Hematopoietic multipotent progenitor cell treated with erythropoietin and hydrocortisone succinate and interleukin-3 and kit ligand, for 4 days (in vitro differentiated cells): ENCODE measurements at regions not wholly inside any gene's neighbourhood (a gene's known extent, or its start where the extent isn't known, plus 50 kb on each side); places are given as distances from the start of the nearest gene placed in this dataset.

Experiments
- DNase-seq: peaks from one replicate; pipeline ENCODE4 v3.0.0-alpha.2; 2015

GRCh38 chrX:69110116-69110530 is 55.1 kb downstream of the PJA1 start:
- DNase-seq = no peak

- no peak for DNase-seq
Measured at GRCh38 chrX:69109706-69110105, 55.5 kb downstream of the PJA1 start.

- DNase-seq = no peak
Measured at GRCh38 chrX:69109036-69109663, 56.1 kb downstream of the PJA1 start.

- DNase-seq = no peak
Measured at GRCh38 chrX:69107747-69108401, 57.4 kb downstream of the PJA1 start.

GRCh38 chrX:69107231-69107739 is 58.0 kb downstream of the PJA1 start:
- DNase-seq = peak; percentile 6

- no peak for DNase-seq
Measured at GRCh38 chrX:69104756-69105434, 60.4 kb downstream of the PJA1 start.

GRCh38 chrX:69103539-69103938 is 61.7 kb downstream of the PJA1 start:
- no peak for DNase-seq

- DNase-seq = no peak
Measured at GRCh38 chrX:69102612-69103194, 62.5 kb downstream of the PJA1 start.

- no peak for DNase-seq
Measured at GRCh38 chrX:69101683-69102251, 63.5 kb downstream of the PJA1 start.

- DNase-seq = no peak
Measured at GRCh38 chrX:69100478-69100877, 64.8 kb downstream of the PJA1 start.

GRCh38 chrX:69097451-69098236 is 67.6 kb downstream of the PJA1 start:
- DNase-seq = no peak

GRCh38 chrX:69096963-69097362 is 68.3 kb downstream of the PJA1 start:
- DNase-seq = no peak

- DNase-seq = no peak
Measured at GRCh38 chrX:69094977-69095669, 70.1 kb downstream of the PJA1 start.

- DNase-seq = peak; percentile 76
Measured at GRCh38 chrX:69093960-69094871, 71.0 kb downstream of the PJA1 start.

- no peak for DNase-seq
Measured at GRCh38 chrX:69090022-69090421, 75.2 kb downstream of the PJA1 start.

GRCh38 chrX:69089203-69089602 is 76.0 kb downstream of the PJA1 start:
- no peak for DNase-seq

- no peak for DNase-seq
Measured at GRCh38 chrX:69088171-69088938, 76.9 kb downstream of the PJA1 start.

- no peak for DNase-seq
Measured at GRCh38 chrX:69085826-69086225, 79.4 kb downstream of the PJA1 start.

- DNase-seq = no peak
Measured at GRCh38 chrX:69085151-69085550, 80.1 kb downstream of the PJA1 start.

GRCh38 chrX:69083801-69084200 is 81.5 kb downstream of the PJA1 start:
- no peak for DNase-seq
